ENCODE measurements at regions not wholly inside any gene's neighbourhood (a gene's known extent, or its start where the extent isn't known, plus 50 kb on each side); places are given as distances from the start of the nearest gene placed in this dataset.

DNA sequence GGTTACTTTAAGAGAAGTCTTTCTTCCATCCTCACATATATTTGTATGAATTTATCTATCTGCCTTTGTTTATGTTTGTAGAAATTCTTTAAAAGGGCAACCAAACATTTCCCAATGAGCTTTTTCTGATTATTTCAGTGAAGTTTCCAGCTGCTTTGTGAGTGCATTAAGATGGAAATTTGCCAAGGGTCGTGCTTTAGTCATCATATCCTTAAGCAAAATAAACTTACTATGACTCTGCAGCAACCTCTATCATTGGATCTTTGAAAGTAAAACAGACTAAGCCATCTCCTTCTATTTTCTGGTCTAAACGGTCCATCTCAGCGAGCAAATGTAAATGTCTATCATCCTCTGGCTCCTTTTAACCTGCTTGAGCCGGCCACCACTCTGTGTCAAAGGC, 489.3 kb downstream of the SOX11 start:
- Histone ChIP-seq H3K14ac (ENCODE audit: insufficient read depth, low read length) (no peak overlapping the region), H3K27me3 (ENCODE audit: insufficient read depth, low read length) (no peaks in the 10 kb centered on the region), H3K4ac (ENCODE audit: low read depth, low read length) (no peak overlapping the region), H3T11ph (ENCODE audit: low read length) (no peak overlapping the region), H3K23me2 (ENCODE audit: insufficient read length, low read depth, low read length, poor library complexity, severe bottlenecking) (no peaks in the 10 kb centered on the region), H2BK12ac (ENCODE audit: insufficient read length, low read depth, low read length) (no peak overlapping the region), H3K56ac (ENCODE audit: insufficient read length, low read depth, low read length) (no peak overlapping the region), H3K4me2 (ENCODE audit: insufficient read depth, insufficient read length, low read length) (no peak overlapping the region), H2BK5ac (ENCODE audit: insufficient read length, low read length) (no peak overlapping the region), H2BK20ac (ENCODE audit: low read depth, low read length, poor library complexity, severe bottlenecking) (no peak overlapping the region), H3K79me2 (ENCODE audit: insufficient read depth, low read length) (no peaks in the 10 kb centered on the region), H2AFZ (ENCODE audit: low read length) (no peak overlapping the region), H3K27ac (ENCODE audit: insufficient read length, low read depth, low read length) (no peak overlapping the region), H3K9me3 (ENCODE audit: control insufficient read depth, low read depth, low read length) (no peaks in the 10 kb centered on the region), H3K79me1 (ENCODE audit: insufficient read depth, low read depth, low read length, poor library complexity, severe bottlenecking) (no peaks in the 10 kb centered on the region), H3K9ac (ENCODE audit: extremely low read depth, insufficient read length, low read length) (no peak overlapping the region), H2AK5ac (ENCODE audit: insufficient read length, low read length) (no peak overlapping the region), H4K5ac (ENCODE audit: insufficient read length, low read depth, low read length) (no peak overlapping the region), H4K20me1 (ENCODE audit: control insufficient read depth, insufficient read depth, insufficient read length) (no peaks in the 10 kb centered on the region), H2BK15ac (ENCODE audit: low read depth, low read length) (no peak overlapping the region), H4K91ac (ENCODE audit: insufficient read length, low read depth, low read length) (no peak overlapping the region), H3K18ac (ENCODE audit: insufficient read length, low read depth, low read length) (no peak overlapping the region), H2BK120ac (ENCODE audit: low read depth, low read length, poor library complexity, severe bottlenecking) (no peak overlapping the region), H3K4me1 (ENCODE audit: insufficient read depth, low read length) (no peaks in the 10 kb centered on the region), H4K8ac (replicated peaks; ENCODE audit: insufficient read length, low read depth, low read length) (no peak overlapping the region), H3K23ac (ENCODE audit: insufficient read length, low read depth, low read length) (no peak overlapping the region)
- no peak for DNase-seq
- Mint-ChIP-seq H3K4me3 (no peak overlapping the region), H3K4me1 (peaks cover 4 to 6% of the 10 kb centered on the region in 2 experiments; a peak in 1 of 4 replicates), H3K27me3 (ENCODE audit: low read depth) (no peaks in the 10 kb centered on the region), H3K9me3 (no peaks in the 10 kb centered on the region), H3K27ac (no peak overlapping the region), H3K36me3 (ENCODE audit: insufficient read depth in 1 of 3, low read depth in 3 of 3) (no peaks in the 10 kb centered on the region)
- WGBS (ENCODE audit: extremely low coverage, insufficient read length, low lambda C conversion rate), result no CpG with 5 or more reads among the region's 4 CpGs
- TF ChIP-seq CTCF (conservative IDR thresholded peaks at IDR 0.05), result no peak

Measured in H9 (cell line).